CD14-positive monocyte (primary cell): ENCODE measurements at regions not wholly inside any gene's neighbourhood (a gene's known extent, or its start where the extent isn't known, plus 50 kb on each side); places are given as distances from the start of the nearest gene placed in this dataset.

ENCODE experiments used
- DNase-seq, 3 donors: peaks; one replicate each; pipeline ENCODE4 v3.0.0-alpha.2; 2011 to 2022
- H2AFZ ChIP-seq: 2 replicates; pipeline ENCODE4 v1.6.0; 2012; ENCODE audit warnings: mild to moderate bottlenecking, low read depth, low read length, inconsistent platforms; ENCODE audit not compliant: insufficient read depth, poor library complexity, severe bottlenecking
- H3K27ac ChIP-seq, 2 donors: 1 replicate in 1 of 2; 2 replicates in 1 of 2; pipeline ENCODE4 v1.5.1; 2012 to 2013; ENCODE audit warnings: low read length in 2 of 2, control low read depth in 1 of 2, inconsistent platforms in 1 of 2, low read depth in 1 of 2, mild to moderate bottlenecking in 1 of 2
- H3K27me3 ChIP-seq, 2 donors: one replicate each; pipeline versions ENCODE4 v1.6.0 to v1.6.1; 2011 to 2013; ENCODE audit warnings: low read length in 2 of 2; ENCODE audit not compliant: control insufficient read depth in 2 of 2, insufficient read depth in 2 of 2
- H3K36me3 ChIP-seq, 2 donors: replicated peaks in 1 of 2; 1 replicate in 1 of 2; 2 replicates in 1 of 2; pipeline versions ENCODE4 v1.5.1 to v1.6.1; 2012 to 2013; ENCODE audit warnings: low read length in 2 of 2, control low read depth in 1 of 2, inconsistent platforms in 1 of 2, mild to moderate bottlenecking in 1 of 2; ENCODE audit not compliant: insufficient read depth in 2 of 2, control insufficient read depth in 1 of 2
- H3K4me1 ChIP-seq, 2 donors: 1 replicate in 1 of 2; 2 replicates in 1 of 2; pipeline versions ENCODE4 v1.5.1 to v1.6.1; 2012 to 2013; ENCODE audit warnings: low read length in 2 of 2, control low read depth in 1 of 2, inconsistent platforms in 1 of 2, mild to moderate bottlenecking in 1 of 2, moderate library complexity in 1 of 2; ENCODE audit not compliant: insufficient read depth in 2 of 2, control insufficient read depth in 1 of 2
- H3K4me2 ChIP-seq: replicated peaks from 2 replicates; pipeline ENCODE3; 2012; ENCODE audit warnings: low read length, moderate library complexity, mild to moderate bottlenecking; ENCODE audit not compliant: poor library complexity, severe bottlenecking; ENCODE audit errors: extremely low read depth
- H3K4me3 ChIP-seq, 3 experiments: fragments of 200-600 bp in 1 of 3; sonication (generic) in 1 of 3; replicated peaks in 1 of 3; 1 replicate in 2 of 3; 2 replicates in 1 of 3; pipeline ENCODE4 v1.5.1; 2011 to 2013; ENCODE audit warnings: low read length in 3 of 3, mild to moderate bottlenecking in 3 of 3, control low read depth in 2 of 3, low read depth in 2 of 3, inconsistent platforms in 1 of 3, moderate library complexity in 1 of 3
- H3K79me2 ChIP-seq: 2 replicates; pipeline ENCODE4 v1.6.0; 2012; ENCODE audit warnings: mild to moderate bottlenecking, control low read depth, inconsistent platforms, low read length, moderate library complexity; ENCODE audit not compliant: insufficient read depth
- H3K9ac ChIP-seq: 2 replicates; pipeline ENCODE4 v1.6.0; 2017; ENCODE audit warnings: low read length, mild to moderate bottlenecking; ENCODE audit not compliant: insufficient read depth, poor library complexity, severe bottlenecking
- H3K9me3 ChIP-seq, 2 donors: replicated peaks in 1 of 2; 1 replicate in 1 of 2; 2 replicates in 1 of 2; pipeline versions ENCODE4 v1.5.1 to v1.6.1; 2012 to 2013; ENCODE audit warnings: low read length in 2 of 2, control low read depth in 1 of 2; ENCODE audit not compliant: control insufficient read depth in 1 of 2, insufficient read depth in 1 of 2
- H4K20me1 ChIP-seq: 2 replicates; pipeline ENCODE4 v1.6.0; 2012; ENCODE audit warnings: mild to moderate bottlenecking, low read length, control low read depth, moderate library complexity; ENCODE audit not compliant: insufficient read depth
- H3K27ac Mint-ChIP-seq, 7 donors: one replicate each; pipeline ENCODE4 v1.8.0; 2020; ENCODE audit warnings: mild to moderate bottlenecking in 7 of 7, mixed read lengths in 7 of 7, moderate library complexity in 6 of 7, inconsistent platforms in 2 of 7
- H3K27me3 Mint-ChIP-seq, 3 donors: one replicate each; pipeline ENCODE4 v1.8.0; 2021 to 2022; ENCODE audit warnings: low read depth in 3 of 3, mild to moderate bottlenecking in 3 of 3, mixed read lengths in 3 of 3, moderate library complexity in 3 of 3, inconsistent platforms in 1 of 3
- H3K36me3 Mint-ChIP-seq, 2 donors: one replicate each; pipeline ENCODE4 v1.8.0; 2020; ENCODE audit warnings: mixed read lengths in 2 of 2, inconsistent platforms in 1 of 2, mild to moderate bottlenecking in 1 of 2
- H3K4me1 Mint-ChIP-seq: one replicate; pipeline ENCODE4 v1.8.0; 2020; ENCODE audit warnings: mild to moderate bottlenecking, mixed read lengths
- H3K4me3 Mint-ChIP-seq, 2 donors: one replicate each; pipeline ENCODE4 v1.8.0; 2020; ENCODE audit warnings: mild to moderate bottlenecking in 2 of 2, mixed read lengths in 2 of 2, moderate library complexity in 1 of 2
- H3K9me3 Mint-ChIP-seq, 7 donors: one replicate each; pipeline ENCODE4 v1.8.0; 2020 to 2022; ENCODE audit warnings: mixed read lengths in 7 of 7, mild to moderate bottlenecking in 6 of 7, moderate library complexity in 6 of 7, inconsistent platforms in 2 of 7
- WGBS: methylation state at CpG from one replicate; pipeline ENCODE4 v1.1.5; 2013; ENCODE audit warnings: missing lambda C conversion rate; ENCODE audit not compliant: insufficient coverage; 5-methylcytosine and 5-hydroxymethylcytosine counted together
- intact Hi-C, 2 donors: fragments of 100-400 bp; cut with micrococcal nuclease; formaldehyde crosslinking; loops; one replicate each; pipeline versions ENCODE4 v1.15.0 to v1.15.1; 2023
- TF ChIP-seq, protein P1 (sequence below): fragments of 200-600 bp; IDR thresholded peaks from one replicate; pipeline ENCODE4 v1.8.0; 2022; ENCODE audit warnings: antibody characterized with exemption, mild to moderate bottlenecking

DNA sequence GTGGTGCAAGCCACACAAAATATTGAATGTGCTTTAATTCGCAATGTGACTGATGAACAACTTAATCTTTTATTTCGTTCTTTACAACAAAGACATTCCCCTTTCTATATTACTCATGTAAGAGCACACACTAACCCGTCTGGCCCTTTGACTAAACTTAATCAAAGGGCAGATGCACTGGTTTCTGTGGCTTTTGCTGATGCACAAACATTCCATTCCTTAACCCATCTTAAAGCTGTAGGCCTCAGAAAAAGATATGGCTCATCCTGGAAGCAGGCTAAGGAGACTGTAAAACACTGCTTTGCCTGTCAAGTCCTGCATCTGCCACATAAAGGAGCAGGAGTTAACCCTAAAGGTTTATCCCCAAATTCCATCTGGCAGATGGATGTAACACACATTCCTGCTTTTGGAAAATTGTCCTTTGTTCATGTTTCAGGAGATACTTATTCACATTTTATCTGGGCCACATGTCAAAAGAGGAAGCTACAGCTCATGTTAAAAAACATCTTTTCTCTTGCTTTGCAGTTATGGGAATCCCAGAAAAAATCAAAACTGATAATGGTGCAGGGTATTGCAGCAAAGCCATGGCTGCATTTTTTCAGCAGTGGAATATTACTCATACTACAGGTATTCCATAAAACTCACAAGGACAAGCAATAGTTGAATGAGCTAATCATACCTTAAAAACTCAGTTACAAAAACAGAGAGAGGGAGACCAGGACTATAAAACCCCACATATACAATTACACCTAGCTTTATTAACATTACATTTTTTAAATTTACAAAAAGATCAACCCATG is 137.2 kb downstream of the AHSP start:
- DNase-seq = no peak
- Mint-ChIP-seq H3K27ac (no peak overlapping the region), H3K9me3 (peaks cover 18 to 40% (median 29%) of the 10 kb centered on the region in 7 donors), H3K36me3 (no peaks in the 10 kb centered on the region), H3K27me3 (no peaks in the 10 kb centered on the region), H3K4me3 (no peak overlapping the region), H3K4me1 (no peaks in the 10 kb centered on the region)
- H4K20me1 ChIP-seq = no peaks in the 10 kb centered on the region
- H2AFZ ChIP-seq = no peak overlapping the region
- TF ChIP-seq, protein P1, sequence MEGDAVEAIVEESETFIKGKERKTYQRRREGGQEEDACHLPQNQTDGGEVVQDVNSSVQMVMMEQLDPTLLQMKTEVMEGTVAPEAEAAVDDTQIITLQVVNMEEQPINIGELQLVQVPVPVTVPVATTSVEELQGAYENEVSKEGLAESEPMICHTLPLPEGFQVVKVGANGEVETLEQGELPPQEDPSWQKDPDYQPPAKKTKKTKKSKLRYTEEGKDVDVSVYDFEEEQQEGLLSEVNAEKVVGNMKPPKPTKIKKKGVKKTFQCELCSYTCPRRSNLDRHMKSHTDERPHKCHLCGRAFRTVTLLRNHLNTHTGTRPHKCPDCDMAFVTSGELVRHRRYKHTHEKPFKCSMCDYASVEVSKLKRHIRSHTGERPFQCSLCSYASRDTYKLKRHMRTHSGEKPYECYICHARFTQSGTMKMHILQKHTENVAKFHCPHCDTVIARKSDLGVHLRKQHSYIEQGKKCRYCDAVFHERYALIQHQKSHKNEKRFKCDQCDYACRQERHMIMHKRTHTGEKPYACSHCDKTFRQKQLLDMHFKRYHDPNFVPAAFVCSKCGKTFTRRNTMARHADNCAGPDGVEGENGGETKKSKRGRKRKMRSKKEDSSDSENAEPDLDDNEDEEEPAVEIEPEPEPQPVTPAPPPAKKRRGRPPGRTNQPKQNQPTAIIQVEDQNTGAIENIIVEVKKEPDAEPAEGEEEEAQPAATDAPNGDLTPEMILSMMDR = no peak
- H3K27me3 ChIP-seq = no peaks in the 10 kb centered on the region
- no peak overlapping the region for H3K9ac ChIP-seq
- H3K9me3 ChIP-seq = peaks cover 16 to 27% of the 10 kb centered on the region in 2 donors
- WGBS = 100% methylated on average over 1 of the region's 3 CpGs
- H3K4me3 ChIP-seq = no peak overlapping the region
- H3K4me2 ChIP-seq = no peak overlapping the region
- intact Hi-C loops = no loop called here
- no peaks in the 10 kb centered on the region for H3K79me2 ChIP-seq
- no peak overlapping the region for H3K27ac ChIP-seq
- H3K36me3 ChIP-seq = no peaks in the 10 kb centered on the region
- H3K4me1 ChIP-seq = no peaks in the 10 kb centered on the region

DNA sequence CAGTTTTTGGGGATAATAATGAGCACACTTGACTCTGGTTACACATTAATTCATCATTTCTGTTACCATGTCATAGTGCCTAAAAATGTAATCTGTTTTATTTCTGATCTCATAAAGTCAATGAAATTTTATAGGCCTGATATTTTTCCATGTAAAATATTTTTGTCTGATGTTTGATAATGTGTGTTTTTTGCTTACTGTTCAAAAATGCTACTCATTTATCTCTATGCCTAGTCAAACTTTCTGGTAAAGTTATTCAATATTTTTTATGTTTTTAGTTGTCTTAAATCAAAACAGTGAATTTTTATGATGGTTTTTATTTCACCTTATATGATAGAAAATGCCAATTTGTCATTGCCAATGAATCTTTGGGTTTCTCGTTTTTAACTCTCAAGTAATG is 147.0 kb downstream of the AHSP start:
- intact Hi-C loops = no loop called here
- no peak for DNase-seq
- no peak overlapping the region for H2AFZ ChIP-seq
- Mint-ChIP-seq H3K4me1 (no peaks in the 10 kb centered on the region), H3K4me3 (no peak overlapping the region), H3K36me3 (no peaks in the 10 kb centered on the region), H3K27me3 (peaks cover 0 to 3% (median 2%) of the 10 kb centered on the region in 3 donors), H3K9me3 (peaks cover 28 to 38% (median 34%) of the 10 kb centered on the region in 7 donors), H3K27ac (no peak overlapping the region)
- H3K4me3 ChIP-seq = no peak overlapping the region
- H3K9ac ChIP-seq = no peak overlapping the region
- no peak overlapping the region for H3K27ac ChIP-seq
- no peaks in the 10 kb centered on the region for H3K79me2 ChIP-seq
- H3K4me1 ChIP-seq = no peaks in the 10 kb centered on the region
- no CpG with 5 or more reads among the region's 1 CpG for WGBS
- H3K27me3 ChIP-seq = no peaks in the 10 kb centered on the region
- H4K20me1 ChIP-seq = no peaks in the 10 kb centered on the region
- H3K9me3 ChIP-seq = peaks cover 15 to 20% of the 10 kb centered on the region in 2 donors
- TF ChIP-seq, protein P1 = no peak
- H3K36me3 ChIP-seq = no peaks in the 10 kb centered on the region
- H3K4me2 ChIP-seq = no peak overlapping the region
